Thyroid gland (tissue), 4 donors: ENCODE measurements at regions not wholly inside any gene's neighbourhood (a gene's known extent, or its start where the extent isn't known, plus 50 kb on each side); places are given as distances from the start of the nearest gene placed in this dataset.
"Not testable (repeated sequence)": the region's sequence is repeated elsewhere in the genome, so short reads cannot be mapped to it uniquely, and the experiment has no call there.

ENCODE experiments used
- DNase-seq, 2 donors: peaks; one replicate each; pipeline ENCODE4 v3.0.0-alpha.2; 2019
- H3K27ac ChIP-seq, 3 donors: fragments of 200-600 bp; sonication (generic); 1 replicate in 2 of 3; 2 replicates in 1 of 3; pipeline ENCODE4 v1.5.1; 2016 to 2019; ENCODE audit warnings: mild to moderate bottlenecking in 1 of 3, moderate library complexity in 1 of 3
- H3K27me3 ChIP-seq: fragments of 200-600 bp; sonication (generic); one replicate; pipeline ENCODE4 v1.5.1; 2019
- H3K36me3 ChIP-seq, 2 donors: fragments of 200-600 bp; sonication (generic); one replicate each; pipeline ENCODE4 v1.5.1; 2016 to 2019
- H3K4me1 ChIP-seq, 2 donors: fragments of 200-600 bp; sonication (generic); one replicate each; pipeline ENCODE4 v1.5.1; 2017 to 2019
- H3K4me3 ChIP-seq, 3 donors: fragments of 200-600 bp; sonication (generic); replicated peaks in 1 of 3; 1 replicate in 2 of 3; 2 replicates in 1 of 3; pipeline ENCODE4 v1.5.1; 2016; ENCODE audit warnings: mild to moderate bottlenecking in 1 of 3
- H3K9me3 ChIP-seq: fragments of 200-600 bp; sonication (generic); one replicate; pipeline ENCODE4 v1.5.1; 2017
- POLR2A ChIP-seq, 2 donors: fragments of 450-650 bp; IDR thresholded peaks; one replicate each; pipeline ENCODE4 v1.6.1; 2017; ENCODE audit warnings: antibody characterized with exemption in 2 of 2, mild to moderate bottlenecking in 2 of 2, moderate library complexity in 1 of 2
- WGBS, 2 donors: methylation state at CpG; one replicate each; pipeline ENCODE4 v1.1.5; 2017; 5-methylcytosine and 5-hydroxymethylcytosine counted together
- intact Hi-C: fragments of 100-400 bp; cut with DNase I; formaldehyde crosslinking; loops from one replicate; pipeline ENCODE4 v1.15.1; 2023
- TF ChIP-seq, protein P1 (sequence below), 6 experiments: fragments of 200-600 bp in 3 of 6; fragments of 450-650 bp in 3 of 6; sonication (generic) in 3 of 6; IDR thresholded peaks; one replicate each; pipeline ENCODE4 v1.5.1; 2016 to 2019; ENCODE audit warnings: antibody characterized with exemption in 6 of 6, mild to moderate bottlenecking in 2 of 6, inconsistent platforms in 1 of 6, moderate library complexity in 1 of 6

DNA sequence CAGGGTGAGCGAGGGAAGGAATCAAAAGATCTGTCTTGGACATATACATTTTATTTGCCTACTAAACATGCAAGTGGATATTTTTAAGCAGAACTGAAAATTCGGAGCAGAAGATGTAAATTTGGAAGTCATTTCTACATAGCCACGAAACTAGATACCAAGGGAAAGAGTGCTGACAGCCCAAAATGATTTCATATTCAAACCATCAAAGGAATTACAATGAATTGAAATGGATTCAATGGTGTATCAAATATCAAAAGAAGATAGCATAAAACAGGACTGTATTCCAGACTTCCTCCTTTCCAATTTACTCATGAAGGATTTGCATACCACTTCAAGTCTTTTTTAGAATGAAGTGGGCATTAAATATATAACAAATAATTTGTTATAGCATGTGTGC is 313.5 kb upstream of the KITLG start:
- 77 to 82% methylated on average over 3 of the region's 3 CpGs for WGBS, 2 donors
- no peaks in the 10 kb centered on the region for H3K9me3 ChIP-seq
- intact Hi-C loops: no loop called here
- no peak for DNase-seq
- TF ChIP-seq, protein P1, sequence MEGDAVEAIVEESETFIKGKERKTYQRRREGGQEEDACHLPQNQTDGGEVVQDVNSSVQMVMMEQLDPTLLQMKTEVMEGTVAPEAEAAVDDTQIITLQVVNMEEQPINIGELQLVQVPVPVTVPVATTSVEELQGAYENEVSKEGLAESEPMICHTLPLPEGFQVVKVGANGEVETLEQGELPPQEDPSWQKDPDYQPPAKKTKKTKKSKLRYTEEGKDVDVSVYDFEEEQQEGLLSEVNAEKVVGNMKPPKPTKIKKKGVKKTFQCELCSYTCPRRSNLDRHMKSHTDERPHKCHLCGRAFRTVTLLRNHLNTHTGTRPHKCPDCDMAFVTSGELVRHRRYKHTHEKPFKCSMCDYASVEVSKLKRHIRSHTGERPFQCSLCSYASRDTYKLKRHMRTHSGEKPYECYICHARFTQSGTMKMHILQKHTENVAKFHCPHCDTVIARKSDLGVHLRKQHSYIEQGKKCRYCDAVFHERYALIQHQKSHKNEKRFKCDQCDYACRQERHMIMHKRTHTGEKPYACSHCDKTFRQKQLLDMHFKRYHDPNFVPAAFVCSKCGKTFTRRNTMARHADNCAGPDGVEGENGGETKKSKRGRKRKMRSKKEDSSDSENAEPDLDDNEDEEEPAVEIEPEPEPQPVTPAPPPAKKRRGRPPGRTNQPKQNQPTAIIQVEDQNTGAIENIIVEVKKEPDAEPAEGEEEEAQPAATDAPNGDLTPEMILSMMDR (IDR thresholded peaks at IDR 0.05): no peak
- TF ChIP-seq POLR2A (IDR thresholded peaks at IDR 0.05): no peak
- no peak overlapping the region for H3K27ac ChIP-seq
- no peaks in the 10 kb centered on the region for H3K27me3 ChIP-seq
- no peaks in the 10 kb centered on the region for H3K4me1 ChIP-seq
- H3K36me3 ChIP-seq: no peaks in the 10 kb centered on the region
- H3K4me3 ChIP-seq: no peak overlapping the region

DNA sequence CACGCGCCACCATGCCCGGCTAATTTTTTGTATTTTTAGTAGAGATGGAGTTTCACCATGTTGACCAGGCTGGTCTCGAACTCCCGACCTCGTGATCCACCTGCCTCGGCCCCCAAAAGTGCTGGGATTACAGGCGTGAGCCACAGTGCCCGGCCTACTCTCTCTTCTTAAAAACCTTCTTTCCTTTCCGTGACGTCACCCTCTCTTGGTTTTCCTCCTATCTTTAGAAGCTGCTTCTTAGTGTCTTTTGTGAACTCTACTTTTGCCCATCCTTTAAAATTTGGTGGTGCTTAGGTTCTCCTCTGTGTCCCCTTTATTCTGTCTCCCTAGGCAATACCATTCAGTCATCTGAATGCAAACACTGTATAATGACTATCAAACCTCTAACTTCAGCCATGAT is 311.2 kb upstream of the KITLG start:
- H3K27me3 ChIP-seq, H3K9me3 ChIP-seq, H3K4me3 ChIP-seq, H3K4me1 ChIP-seq, H3K36me3 ChIP-seq, DNase-seq, H3K27ac ChIP-seq, intact Hi-C loops: not testable (repeated sequence)
- WGBS, 2 donors: 96 to 97% methylated on average over 11 of the region's 11 CpGs

DNA sequence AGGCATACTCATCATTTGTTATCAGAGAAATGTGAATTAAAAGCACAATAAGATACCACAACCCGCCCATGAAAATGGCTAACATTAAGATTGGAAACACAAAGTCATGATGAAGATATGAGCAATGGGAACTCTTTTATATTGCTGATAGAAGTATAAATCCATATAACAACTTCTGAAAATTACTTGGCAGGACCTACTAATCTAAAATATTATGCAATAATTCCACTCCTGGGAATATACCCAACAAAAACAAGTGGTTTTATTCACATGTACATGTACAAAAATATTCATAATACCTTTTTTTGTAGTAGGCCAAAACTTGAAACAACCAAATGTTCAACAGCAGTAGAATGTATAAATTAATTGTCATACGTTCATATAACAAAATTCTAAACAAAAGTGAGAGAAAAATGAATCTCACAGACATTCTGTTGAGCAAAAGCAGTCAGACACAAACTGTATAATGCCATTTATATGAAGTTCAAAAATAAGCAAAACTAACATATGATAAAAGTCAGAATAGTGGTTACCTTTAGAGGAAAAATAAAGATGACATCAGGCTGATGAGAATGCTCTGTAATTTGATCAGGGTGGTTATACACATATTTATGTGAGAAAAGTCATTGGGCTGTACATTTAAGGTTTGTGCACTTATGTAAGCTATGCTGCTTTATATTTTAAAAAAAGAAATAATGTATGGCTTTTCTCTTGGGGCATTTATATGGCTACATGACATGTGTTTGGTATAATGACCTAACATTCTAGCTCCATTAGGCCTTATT is 309.2 kb upstream of the KITLG start:
- H3K9me3 ChIP-seq: no peaks in the 10 kb centered on the region
- intact Hi-C loops: no loop called here
- no peak overlapping the region for H3K4me3 ChIP-seq

DNA sequence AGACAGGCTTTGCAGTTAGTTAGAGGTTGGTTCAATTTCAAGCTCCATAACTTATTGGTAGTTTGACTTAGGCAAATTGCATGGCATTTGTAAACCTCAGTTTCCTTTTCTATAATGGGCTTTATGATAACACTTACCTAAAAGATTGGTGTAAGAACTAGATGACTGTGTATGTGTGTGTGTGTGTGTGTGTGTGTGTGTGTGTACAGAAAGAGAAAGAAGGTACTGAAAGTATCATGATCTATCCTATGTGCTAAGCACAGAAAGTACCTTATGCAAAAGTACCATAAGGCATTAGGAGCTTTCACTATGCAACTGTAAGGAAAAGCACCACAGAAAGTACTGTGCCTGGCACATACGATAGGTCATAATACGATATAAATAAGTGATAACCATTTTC is 304.3 kb upstream of the KITLG start:
- Histone ChIP-seq H3K27me3 (no peaks in the 10 kb centered on the region), H3K27ac (no peak overlapping the region), H3K9me3 (no peaks in the 10 kb centered on the region), H3K4me1 (no peaks in the 10 kb centered on the region), H3K4me3 (no peak overlapping the region), H3K36me3 (no peaks in the 10 kb centered on the region)
- no peak for TF ChIP-seq POLR2A (IDR thresholded peaks at IDR 0.05)
- TF ChIP-seq, protein P1 (IDR thresholded peaks at IDR 0.05): no peak
- intact Hi-C loops: no loop called here
- no peak for DNase-seq
- 87 to 94% methylated on average over 2 of the region's 2 CpGs for WGBS, 2 donors

More for the DNA sequence above, 309.2 kb upstream of the KITLG start:
- no peaks in the 10 kb centered on the region for H3K4me1 ChIP-seq
- H3K27me3 ChIP-seq: no peaks in the 10 kb centered on the region
- no peak overlapping the region for H3K27ac ChIP-seq
- H3K36me3 ChIP-seq: no peaks in the 10 kb centered on the region
- 84 to 86% methylated on average over 2 of the region's 2 CpGs for WGBS, 2 donors
- no peak for DNase-seq
- TF ChIP-seq POLR2A (IDR thresholded peaks at IDR 0.05): no peak
- TF ChIP-seq, protein P1 (IDR thresholded peaks at IDR 0.05): no peak

DNA sequence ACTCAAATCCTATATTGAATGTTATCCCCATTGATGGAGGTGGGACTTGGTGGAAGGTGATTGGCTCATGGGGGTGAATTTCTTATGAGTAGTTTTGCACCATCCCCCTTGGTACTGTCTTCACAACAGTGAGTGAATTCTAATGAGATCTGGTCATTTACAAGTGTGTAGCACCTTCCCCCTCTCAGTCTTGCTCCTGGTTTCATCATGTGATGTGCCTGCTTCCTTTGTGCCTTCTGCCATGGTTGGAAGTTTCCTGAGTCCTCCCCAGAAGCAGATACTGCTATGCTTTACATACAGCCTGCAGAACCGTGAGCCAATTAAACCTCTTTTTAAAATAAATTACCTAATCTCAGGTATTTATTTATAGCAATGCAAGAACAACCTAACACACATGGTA is 302.4 kb upstream of the KITLG start:
- H3K4me1 ChIP-seq: no peaks in the 10 kb centered on the region
- no peak overlapping the region for H3K4me3 ChIP-seq
- H3K27ac ChIP-seq: no peak overlapping the region
- intact Hi-C loops: no loop called here
- DNase-seq: no peak
- no peaks in the 10 kb centered on the region for H3K36me3 ChIP-seq
- H3K9me3 ChIP-seq: no peaks in the 10 kb centered on the region
- TF ChIP-seq POLR2A (IDR thresholded peaks at IDR 0.05): no peak
- TF ChIP-seq, protein P1 (IDR thresholded peaks at IDR 0.05): no peak
- no peaks in the 10 kb centered on the region for H3K27me3 ChIP-seq
- 78% methylated on average over 1 of the region's 1 CpG for WGBS, 2 donors
